Ectodermal cell (in vitro differentiated cells): ENCODE measurements at regions not wholly inside any gene's neighbourhood (a gene's known extent, or its start where the extent isn't known, plus 50 kb on each side); places are given as distances from the start of the nearest gene placed in this dataset.

ENCODE experiments used
- H3K27ac ChIP-seq: 2 replicates; pipeline ENCODE4 v1.7.0; 2013; ENCODE audit warnings: mild to moderate bottlenecking, low read depth, low read length; ENCODE audit not compliant: insufficient read depth, poor library complexity, severe bottlenecking
- H3K27me3 ChIP-seq: 2 replicates; pipeline ENCODE4 v1.7.0; 2013; ENCODE audit warnings: mild to moderate bottlenecking, low read length; ENCODE audit not compliant: insufficient read depth, control insufficient read depth, poor library complexity, severe bottlenecking
- H3K36me3 ChIP-seq: one replicate; pipeline ENCODE4 v1.7.0; 2013; ENCODE audit warnings: low read length; ENCODE audit not compliant: control insufficient read depth, insufficient read depth
- H3K4me1 ChIP-seq: one replicate; pipeline ENCODE4 v1.7.0; 2013; ENCODE audit warnings: low read length; ENCODE audit not compliant: control insufficient read depth, insufficient read depth
- H3K4me3 ChIP-seq: 2 replicates; pipeline ENCODE4 v1.7.0; 2013; ENCODE audit warnings: low read depth, low read length, control low read depth; ENCODE audit not compliant: insufficient read depth
- H3K9me3 ChIP-seq: 2 replicates; pipeline ENCODE4 v1.7.0; 2013; ENCODE audit warnings: mild to moderate bottlenecking, low read length, moderate library complexity; ENCODE audit not compliant: control insufficient read depth
- WGBS, 2 experiments: methylation state at CpG; one replicate each; pipeline ENCODE4 v1.1.7; 2013; ENCODE audit warnings: missing lambda C conversion rate in 2 of 2; 5-methylcytosine and 5-hydroxymethylcytosine counted together

- Histone ChIP-seq H3K9me3 (no peaks in the 10 kb centered on the region), H3K4me3 (no peak overlapping the region), H3K27ac (no peak overlapping the region), H3K4me1 (no peaks in the 10 kb centered on the region), H3K36me3 (no peaks in the 10 kb centered on the region), H3K27me3 (no peaks in the 10 kb centered on the region)
- 92 to 94% methylated on average over 1 of the region's 1 CpG for WGBS, 2 experiments
Observed at GRCh38 chr2:180343528-180344345, 336.6 kb upstream of the CWC22 start.

DNA sequence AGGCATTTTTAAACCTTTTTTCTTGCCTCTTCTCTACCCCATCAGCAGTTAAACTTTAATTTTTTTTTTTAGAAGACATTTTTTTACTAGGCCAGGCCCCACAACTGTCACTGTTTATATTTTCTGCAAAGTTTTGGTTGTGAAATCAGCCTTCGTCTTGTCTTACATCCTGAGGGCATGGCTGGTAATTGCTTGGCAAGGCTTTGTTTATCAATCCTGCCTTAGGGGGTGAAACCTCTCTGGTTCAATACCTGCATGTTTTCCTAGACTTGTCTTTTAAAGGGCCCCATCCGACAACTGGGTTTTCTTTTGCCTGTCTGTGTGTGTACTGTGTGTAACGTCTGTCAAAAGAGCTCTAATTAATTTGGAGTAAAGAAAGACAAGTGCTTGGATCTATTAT lies 330.0 kb upstream of the CWC22 start:
- WGBS, 2 experiments = 94 to 95% methylated on average over 3 of the region's 3 CpGs
- Histone ChIP-seq H3K9me3 (no peaks in the 10 kb centered on the region), H3K27me3 (no peaks in the 10 kb centered on the region), H3K27ac (no peak overlapping the region), H3K4me1 (no peaks in the 10 kb centered on the region), H3K4me3 (no peak overlapping the region), H3K36me3 (no peaks in the 10 kb centered on the region)

DNA sequence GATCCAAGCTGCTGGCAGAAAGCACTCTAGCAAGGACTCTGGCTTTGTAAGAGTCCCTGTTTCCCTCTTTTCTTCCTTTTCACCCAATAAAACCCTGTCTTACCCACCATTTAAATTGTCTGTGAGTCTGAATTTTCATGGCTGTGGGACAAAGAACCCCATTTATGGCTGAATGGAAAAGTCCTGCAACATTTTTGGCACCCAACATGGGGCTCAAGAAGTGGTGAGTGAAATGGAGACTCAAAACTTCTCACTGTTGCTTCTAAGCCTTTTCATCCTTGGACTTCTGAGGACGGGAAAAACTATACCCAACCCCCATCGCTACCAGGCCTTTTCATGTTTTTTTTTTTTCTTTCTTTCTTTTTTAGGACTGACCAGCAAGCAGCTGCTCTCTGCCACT lies 329.5 kb upstream of the CWC22 start:
- Histone ChIP-seq H3K36me3 (no peaks in the 10 kb centered on the region), H3K4me1 (no peaks in the 10 kb centered on the region), H3K9me3 (no peaks in the 10 kb centered on the region), H3K4me3 (no peak overlapping the region), H3K27me3 (no peaks in the 10 kb centered on the region), H3K27ac (no peak overlapping the region)
- WGBS, 2 experiments = 94 to 98% methylated on average over 2 of the region's 2 CpGs

DNA sequence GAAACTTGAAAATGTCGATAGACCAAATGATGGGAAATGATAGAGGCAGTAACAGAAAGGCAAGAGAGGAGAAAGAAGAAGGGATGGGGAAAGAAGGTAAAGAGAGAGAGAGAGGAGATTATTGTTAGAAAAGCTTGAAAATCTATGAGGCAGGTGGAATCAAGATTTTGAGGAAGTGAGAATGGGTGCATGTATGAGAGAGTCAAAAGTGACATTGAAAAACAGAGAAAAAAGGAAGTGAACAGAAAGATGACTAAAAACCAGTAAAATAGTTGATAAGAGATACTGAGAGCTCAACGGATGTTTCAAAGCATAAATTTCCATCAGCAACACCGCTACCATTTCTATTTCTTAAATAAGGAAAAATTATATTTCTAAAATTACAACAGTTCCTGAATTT lies 327.4 kb upstream of the CWC22 start:
- Histone ChIP-seq H3K4me3 (no peak overlapping the region), H3K9me3 (no peaks in the 10 kb centered on the region), H3K27me3 (no peaks in the 10 kb centered on the region), H3K36me3 (no peaks in the 10 kb centered on the region), H3K4me1 (no peaks in the 10 kb centered on the region), H3K27ac (no peak overlapping the region)
- WGBS, 2 experiments = 94 to 95% methylated on average over 1 of the region's 3 CpGs

GRCh38 chr2:180328795-180329422 lies 321.8 kb upstream of the CWC22 start:
- no peak overlapping the region for H3K27ac ChIP-seq
- no peaks in the 10 kb centered on the region for H3K9me3 ChIP-seq
- 35 to 80% methylated on average over 1 of the region's 1 CpG for WGBS, 2 experiments
- H3K27me3 ChIP-seq = no peaks in the 10 kb centered on the region
- H3K36me3 ChIP-seq = no peaks in the 10 kb centered on the region
- no peaks in the 10 kb centered on the region for H3K4me1 ChIP-seq
- no peak overlapping the region for H3K4me3 ChIP-seq

- Histone ChIP-seq H3K4me1 (no peaks in the 10 kb centered on the region), H3K27ac (no peak overlapping the region), H3K36me3 (no peaks in the 10 kb centered on the region), H3K4me3 (no peak overlapping the region), H3K27me3 (no peaks in the 10 kb centered on the region), H3K9me3 (no peaks in the 10 kb centered on the region)
Observed at GRCh38 chr2:180327185-180327584, 320.1 kb upstream of the CWC22 start.

GRCh38 chr2:180325416-180326120 lies 318.5 kb upstream of the CWC22 start:
- no peak overlapping the region for H3K4me3 ChIP-seq
- WGBS, 2 experiments = 100% methylated on average over 1 of the region's 2 CpGs
- no peaks in the 10 kb centered on the region for H3K36me3 ChIP-seq
- H3K27ac ChIP-seq = no peak overlapping the region
- no peaks in the 10 kb centered on the region for H3K27me3 ChIP-seq
- H3K9me3 ChIP-seq = no peaks in the 10 kb centered on the region
- H3K4me1 ChIP-seq = no peaks in the 10 kb centered on the region

DNA sequence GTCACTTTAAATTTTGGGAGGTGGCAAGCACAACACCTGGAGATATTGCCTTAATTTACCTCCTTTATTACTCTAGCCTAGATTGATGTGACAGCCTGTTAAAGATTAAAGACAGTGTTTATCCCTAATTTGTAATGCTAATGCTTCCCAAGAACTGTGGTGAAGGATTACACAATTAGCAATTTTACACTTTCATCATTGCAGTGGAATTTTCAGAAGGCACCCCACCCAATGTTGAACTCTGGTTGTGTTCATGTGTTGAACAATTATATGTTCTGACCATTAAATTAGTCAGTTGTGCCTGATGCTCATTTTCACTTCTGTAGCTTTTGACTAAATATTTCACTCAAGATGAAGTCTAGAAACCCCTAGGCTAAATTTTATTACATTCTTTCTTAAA lies 317.1 kb upstream of the CWC22 start:
- Histone ChIP-seq H3K4me1 (no peaks in the 10 kb centered on the region), H3K27ac (no peak overlapping the region), H3K4me3 (no peak overlapping the region), H3K9me3 (no peaks in the 10 kb centered on the region), H3K27me3 (no peaks in the 10 kb centered on the region), H3K36me3 (no peaks in the 10 kb centered on the region)

GRCh38 chr2:180322781-180323180 lies 315.7 kb upstream of the CWC22 start:
- Histone ChIP-seq H3K4me1 (no peaks in the 10 kb centered on the region), H3K27me3 (no peaks in the 10 kb centered on the region), H3K9me3 (no peaks in the 10 kb centered on the region), H3K4me3 (no peak overlapping the region), H3K27ac (no peak overlapping the region), H3K36me3 (no peaks in the 10 kb centered on the region)

DNA sequence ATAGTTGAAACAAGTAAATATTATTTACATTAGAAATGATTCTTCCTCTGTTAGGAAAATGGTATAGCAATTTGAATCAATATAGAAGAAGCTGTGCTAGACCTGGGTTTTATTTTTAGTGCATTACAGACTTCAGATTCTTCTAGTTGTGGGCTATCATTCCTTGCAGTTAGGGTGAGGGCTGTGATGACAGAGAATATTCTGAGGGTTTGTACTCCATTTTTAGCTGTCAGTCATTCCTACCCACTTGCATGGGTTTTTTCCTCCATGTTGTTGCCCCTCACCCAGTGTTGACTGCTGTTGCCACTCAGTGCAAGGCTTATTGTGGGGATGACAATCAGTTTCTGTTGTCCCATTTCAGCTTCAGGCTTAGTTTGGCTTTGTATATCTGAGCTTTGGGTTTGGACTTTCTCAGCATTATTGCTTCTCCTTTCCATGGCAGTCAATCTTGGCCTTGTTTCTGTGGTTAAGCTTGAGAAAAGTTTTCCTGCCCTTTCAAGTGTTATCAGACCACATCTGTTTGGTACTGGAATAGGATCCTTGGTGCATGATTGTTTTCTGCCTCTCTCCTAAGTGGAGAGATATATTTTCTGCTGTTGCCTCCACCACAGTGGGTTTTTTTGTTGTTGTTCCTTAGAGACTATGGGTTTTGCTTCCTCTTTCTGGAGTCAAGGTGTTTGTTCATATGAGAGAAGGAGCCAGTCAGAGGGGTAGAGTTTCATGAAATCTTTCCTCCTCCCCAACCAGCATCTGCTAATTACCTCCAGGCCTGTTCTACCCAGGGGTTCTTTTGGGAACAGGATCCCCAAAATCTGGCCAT lies 312.7 kb upstream of the CWC22 start:
- no peaks in the 10 kb centered on the region for H3K9me3 ChIP-seq
- H3K27me3 ChIP-seq = no peaks in the 10 kb centered on the region
- no peaks in the 10 kb centered on the region for H3K36me3 ChIP-seq
- no peaks in the 10 kb centered on the region for H3K4me1 ChIP-seq
- no peak overlapping the region for H3K4me3 ChIP-seq
- no peak overlapping the region for H3K27ac ChIP-seq
